22Rv1 (cell line): ENCODE measurements at regions not wholly inside any gene's neighbourhood (a gene's known extent, or its start where the extent isn't known, plus 50 kb on each side); places are given as distances from the start of the nearest gene placed in this dataset.

Experiments
- ZFX ChIP-seq: fragments of 450-650 bp; IDR thresholded peaks from 2 replicates; pipeline ENCODE4 v1.6.1; 2017; ENCODE audit warnings: antibody characterized with exemption, borderline replicate concordance
- TF ChIP-seq, protein P1 (sequence below): fragments of 450-650 bp; IDR thresholded peaks from 2 replicates; pipeline ENCODE4 v1.5.1; 2017; ENCODE audit warnings: mild to moderate bottlenecking

DNA sequence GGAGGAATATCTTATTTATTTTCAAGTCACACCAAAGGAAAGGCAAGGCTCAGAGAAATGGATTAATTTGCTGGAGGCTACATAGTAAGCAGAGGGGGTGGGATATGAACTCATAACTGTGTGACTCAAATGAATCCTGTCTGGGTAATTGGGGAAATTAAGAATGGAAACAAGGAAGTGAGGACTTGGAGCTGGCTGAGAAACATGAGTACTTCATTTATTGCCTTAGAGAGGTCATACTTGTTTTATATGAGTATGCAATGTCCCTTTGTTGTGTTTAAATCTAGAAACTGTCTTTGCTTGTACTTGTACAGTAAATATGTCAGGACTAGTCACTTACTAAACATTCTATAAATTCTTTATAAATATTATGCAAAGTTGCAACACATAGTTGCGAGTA lies 2166.7 kb upstream of the PIK3C3 start:
- TF ChIP-seq, protein P1, sequence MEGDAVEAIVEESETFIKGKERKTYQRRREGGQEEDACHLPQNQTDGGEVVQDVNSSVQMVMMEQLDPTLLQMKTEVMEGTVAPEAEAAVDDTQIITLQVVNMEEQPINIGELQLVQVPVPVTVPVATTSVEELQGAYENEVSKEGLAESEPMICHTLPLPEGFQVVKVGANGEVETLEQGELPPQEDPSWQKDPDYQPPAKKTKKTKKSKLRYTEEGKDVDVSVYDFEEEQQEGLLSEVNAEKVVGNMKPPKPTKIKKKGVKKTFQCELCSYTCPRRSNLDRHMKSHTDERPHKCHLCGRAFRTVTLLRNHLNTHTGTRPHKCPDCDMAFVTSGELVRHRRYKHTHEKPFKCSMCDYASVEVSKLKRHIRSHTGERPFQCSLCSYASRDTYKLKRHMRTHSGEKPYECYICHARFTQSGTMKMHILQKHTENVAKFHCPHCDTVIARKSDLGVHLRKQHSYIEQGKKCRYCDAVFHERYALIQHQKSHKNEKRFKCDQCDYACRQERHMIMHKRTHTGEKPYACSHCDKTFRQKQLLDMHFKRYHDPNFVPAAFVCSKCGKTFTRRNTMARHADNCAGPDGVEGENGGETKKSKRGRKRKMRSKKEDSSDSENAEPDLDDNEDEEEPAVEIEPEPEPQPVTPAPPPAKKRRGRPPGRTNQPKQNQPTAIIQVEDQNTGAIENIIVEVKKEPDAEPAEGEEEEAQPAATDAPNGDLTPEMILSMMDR, result no peak
- no peak for TF ChIP-seq ZFX
